HepG2 (cell line): ENCODE measurements at regions not wholly inside any gene's neighbourhood (a gene's known extent, or its start where the extent isn't known, plus 50 kb on each side); places are given as distances from the start of the nearest gene placed in this dataset.

Experiments
- ATF6 ChIP-seq: sonication (generic); formaldehyde crosslinking; conservative IDR thresholded peaks from 2 replicates; pipeline ENCODE4 v1.4.0; 2020; ENCODE audit warnings: missing genetic modification reagents
- CTCF ChIP-seq: sonication (generic); formaldehyde crosslinking; IDR thresholded peaks from 2 replicates; pipeline ENCODE4 v1.5.0; 2020; ENCODE audit warnings: mild to moderate bottlenecking, missing genetic modification reagents, moderate library complexity
- FOSL1 ChIP-seq: sonication (generic); formaldehyde crosslinking; IDR thresholded peaks from 2 replicates; pipeline ENCODE4 v1.9.0; 2021; ENCODE audit warnings: missing genetic modification reagents, borderline replicate concordance
- GTF2F1 ChIP-seq: fragments of 150-350 bp; IDR thresholded peaks from 2 replicates; pipeline ENCODE4 v1.6.1; 2014; ENCODE audit warnings: low read length
- MTA1 ChIP-seq: sonication (generic); formaldehyde crosslinking; IDR thresholded peaks from 2 replicates; pipeline ENCODE4 v1.4.0; 2020; ENCODE audit warnings: missing genetic modification reagents, mild to moderate bottlenecking, borderline replicate concordance
- RFX5 ChIP-seq: IDR thresholded peaks from 2 replicates; pipeline ENCODE4 v1.6.1; 2011; ENCODE audit warnings: low read depth, low read length, improper control_type of control experiment
- SMAD3 ChIP-seq: sonication (generic); formaldehyde crosslinking; IDR thresholded peaks from 2 replicates; pipeline ENCODE4 v1.4.0; 2020; ENCODE audit warnings: missing genetic modification reagents
- ZBTB33 ChIP-seq: sonication (generic); formaldehyde crosslinking; IDR thresholded peaks from 2 replicates; pipeline ENCODE4 v1.4.0; 2020; ENCODE audit warnings: missing genetic modification reagents
- ZFX ChIP-seq: sonication (generic); formaldehyde crosslinking; IDR thresholded peaks from 2 replicates; pipeline ENCODE4 v1.4.0; 2020; ENCODE audit warnings: mild to moderate bottlenecking, low read depth, missing genetic modification reagents, moderate library complexity
- ZNF12 ChIP-seq: sonication (generic); formaldehyde crosslinking; IDR thresholded peaks from 2 replicates; pipeline ENCODE4 v1.5.0; 2020; ENCODE audit warnings: missing genetic modification reagents
- ZNF614 ChIP-seq: IDR thresholded peaks from 2 replicates; pipeline ENCODE4 v1.6.1; 2018; ENCODE audit warnings: missing biosample characterization, missing genetic modification reagents, inconsistent platforms, borderline replicate concordance
- ZNF773 ChIP-seq: sonication (generic); formaldehyde crosslinking; IDR thresholded peaks from 2 replicates; pipeline ENCODE4 v1.4.0; 2020; ENCODE audit warnings: missing genetic modification reagents, borderline replicate concordance

GRCh38 chr9:78150312-78150982 lies 85.4 kb upstream of the CEP78 start:
- TF ChIP-seq ATF6 (CRISPR knock-in tag) (no peak), GTF2F1 (no peak), SMAD3 (CRISPR knock-in tag) (no peak), ZNF773 (CRISPR knock-in tag) (no peak), ZNF614 (no peak), ZNF12 (CRISPR knock-in tag) (no peak), RFX5 (no peak), ZBTB33 (CRISPR knock-in tag) (no peak), MTA1 (CRISPR knock-in tag) (no peak), FOSL1 (no peak), CTCF (no peak), ZFX (no peak)
